GM04504 (cell line): ENCODE measurements at regions not wholly inside any gene's neighbourhood (a gene's known extent, or its start where the extent isn't known, plus 50 kb on each side); places are given as distances from the start of the nearest gene placed in this dataset.

ENCODE experiments used
- DNase-seq: peaks from one replicate; pipeline ENCODE4 v3.0.0-alpha.2; 2012; ENCODE audit warnings: low read depth

GRCh38 chr3:139281522-139282196 lies 62.2 kb upstream of the MRPS22 start:
- peak; percentile 80 for DNase-seq

GRCh38 chr3:139283301-139283700 lies 60.5 kb upstream of the MRPS22 start:
- DNase-seq, result no peak

- no peak for DNase-seq
Measured at GRCh38 chr3:139284221-139284620, 59.6 kb upstream of the MRPS22 start.

GRCh38 chr3:139285691-139286090 lies 58.1 kb upstream of the MRPS22 start:
- no peak for DNase-seq

GRCh38 chr3:139286241-139286640 lies 57.6 kb upstream of the MRPS22 start:
- DNase-seq, result no peak

- DNase-seq, result no peak
Measured at GRCh38 chr3:139286825-139287224, 57.0 kb upstream of the MRPS22 start.

- no peak for DNase-seq
Measured at GRCh38 chr3:139287557-139287956, 56.3 kb upstream of the MRPS22 start.

GRCh38 chr3:139288266-139288821 lies 55.5 kb upstream of the MRPS22 start:
- DNase-seq, result no peak

- DNase-seq, result no peak
Measured at GRCh38 chr3:139289860-139290524, 53.8 kb upstream of the MRPS22 start.

- no peak for DNase-seq
Measured at GRCh38 chr3:139291276-139292051, 52.4 kb upstream of the MRPS22 start.

- no peak for DNase-seq
Measured at GRCh38 chr3:139292192-139292591, 51.6 kb upstream of the MRPS22 start.

GRCh38 chr3:139292711-139293664 lies 50.8 kb upstream of the MRPS22 start:
- DNase-seq, result no peak

- DNase-seq, result no peak
Measured at GRCh38 chr3:139293665-139294023, 50.2 kb upstream of the MRPS22 start.
